Mucosa of rectum (tissue), 2 donors: ENCODE measurements at regions not wholly inside any gene's neighbourhood (a gene's known extent, or its start where the extent isn't known, plus 50 kb on each side); places are given as distances from the start of the nearest gene placed in this dataset.
A peak's percentile ranks its signal among the peaks of the same experiment; 100 is the strongest.

Source experiments
- H3K27ac ChIP-seq, 2 donors: one replicate each; pipeline ENCODE4 v1.7.0; 2013; ENCODE audit warnings: inconsistent platforms in 2 of 2, low read depth in 2 of 2, low read length in 2 of 2
- H3K27me3 ChIP-seq, 2 donors: one replicate each; pipeline ENCODE4 v1.7.0; 2013; ENCODE audit warnings: low read length in 2 of 2; ENCODE audit not compliant: control insufficient read depth in 2 of 2, insufficient read depth in 2 of 2
- H3K36me3 ChIP-seq, 2 donors: one replicate each; pipeline ENCODE4 v1.7.0; 2013; ENCODE audit warnings: low read length in 2 of 2; ENCODE audit not compliant: control insufficient read depth in 2 of 2, insufficient read depth in 2 of 2
- H3K4me1 ChIP-seq, 2 donors: one replicate each; pipeline ENCODE4 v1.7.0; 2013; ENCODE audit warnings: low read length in 2 of 2, mild to moderate bottlenecking in 1 of 2; ENCODE audit not compliant: control insufficient read depth in 2 of 2, insufficient read depth in 2 of 2
- H3K4me3 ChIP-seq, 2 donors: one replicate each; pipeline ENCODE4 v1.7.0; 2013; ENCODE audit warnings: low read length in 2 of 2
- H3K9ac ChIP-seq, 2 donors: one replicate each; pipeline ENCODE4 v1.7.0; 2013; ENCODE audit warnings: low read length in 2 of 2, low read depth in 1 of 2, mild to moderate bottlenecking in 1 of 2
- H3K9me3 ChIP-seq, 2 donors: one replicate each; pipeline ENCODE4 v1.7.0; 2013; ENCODE audit warnings: low read length in 2 of 2; ENCODE audit not compliant: control insufficient read depth in 2 of 2
- donor health status: healthy.
- donor health status: Normal muscosa, but diverticular disease.

DNA sequence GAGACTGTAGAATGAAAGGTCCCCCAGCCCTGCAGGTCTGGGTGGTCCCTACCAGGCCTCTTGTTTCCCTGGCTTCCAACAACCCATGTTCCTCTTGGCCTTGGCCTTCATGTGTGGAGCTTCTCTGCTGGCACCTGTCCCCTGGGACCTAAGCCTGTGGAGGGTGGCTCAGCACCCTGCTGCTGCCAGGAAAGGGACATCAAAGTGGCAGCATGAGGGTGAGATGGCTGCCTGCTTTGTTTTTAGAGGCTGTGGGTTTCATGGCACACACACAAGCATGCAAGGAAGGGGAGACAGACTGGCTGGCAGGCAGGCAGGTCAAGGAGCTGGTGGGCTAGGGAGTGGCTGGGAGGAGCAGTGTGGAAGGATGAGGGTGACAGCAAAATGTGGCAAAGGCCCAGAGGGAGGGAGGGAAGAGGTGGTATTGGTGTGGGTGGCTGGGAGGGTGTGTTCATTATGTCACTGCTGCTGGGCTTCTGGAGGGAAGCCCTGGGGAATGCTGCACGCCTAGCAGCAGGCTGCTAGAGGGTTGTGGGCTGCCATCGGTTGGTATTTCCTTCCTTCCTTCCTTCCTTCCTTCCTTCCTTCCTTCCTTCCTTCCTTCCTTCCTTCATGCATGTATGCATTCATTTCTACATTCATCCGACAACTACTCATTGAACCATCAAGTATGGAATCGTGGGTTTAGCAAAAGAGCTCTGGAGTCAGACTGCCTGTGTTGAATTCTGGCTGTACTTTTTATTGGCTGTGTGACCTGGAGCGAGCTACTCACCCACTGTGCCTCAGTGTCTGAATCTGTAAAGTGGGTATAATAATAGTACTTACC, 128.7 kb upstream of the PJA1 start:
- no peaks in the 10 kb centered on the region for H3K9me3 ChIP-seq
- peaks cover 2 to 8% of the 10 kb centered on the region in 2 donors for H3K27me3 ChIP-seq
- no peak overlapping the region for H3K9ac ChIP-seq
- H3K4me3 ChIP-seq: no peak overlapping the region
- H3K27ac ChIP-seq: no peak overlapping the region
- no peaks in the 10 kb centered on the region for H3K36me3 ChIP-seq
- no peaks in the 10 kb centered on the region for H3K4me1 ChIP-seq

DNA sequence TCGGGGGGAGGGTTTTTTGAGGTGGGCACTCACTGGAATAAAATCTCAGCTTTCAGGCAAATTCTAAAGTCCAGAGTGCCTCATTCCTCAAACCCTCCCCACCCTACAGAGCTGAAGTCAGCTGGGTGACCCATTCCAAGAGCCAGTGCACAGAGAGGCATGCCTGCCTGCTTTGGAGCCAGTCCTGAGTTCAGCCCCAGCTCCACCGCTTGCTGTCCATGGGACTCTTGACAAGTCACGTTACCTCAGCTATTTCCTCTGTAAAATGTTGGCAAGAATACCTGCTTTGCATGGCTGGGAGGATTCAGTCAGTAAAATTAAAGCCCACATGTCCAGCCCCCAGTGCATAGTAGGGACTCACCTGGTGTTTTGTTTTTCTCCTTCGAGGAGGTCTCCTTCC, 125.9 kb upstream of the PJA1 start:
- peaks cover 7 to 8% of the 10 kb centered on the region in 2 donors for H3K27me3 ChIP-seq
- H3K4me3 ChIP-seq: no peak overlapping the region

DNA sequence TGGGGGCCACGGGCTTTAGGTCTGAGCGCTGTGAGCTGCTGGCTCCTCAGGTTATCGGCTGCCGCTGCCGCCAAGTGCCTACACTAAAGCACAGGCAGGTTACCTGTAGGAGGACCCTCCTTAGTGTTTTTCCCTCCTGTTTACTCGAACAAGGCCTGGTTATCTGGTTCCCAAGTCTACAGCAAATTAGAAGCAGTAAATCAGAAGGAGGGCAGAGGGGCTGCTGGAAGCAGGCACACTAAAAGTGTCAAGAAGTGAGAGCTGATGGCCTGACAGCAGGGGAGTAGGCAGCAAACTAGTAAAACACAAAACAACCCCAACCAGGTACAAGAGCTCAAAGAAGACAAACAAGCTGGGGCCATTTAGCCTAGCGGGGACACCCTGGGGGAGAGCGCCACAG, 125.0 kb upstream of the PJA1 start:
- Histone ChIP-seq H3K27me3 (peaks cover 7 to 10% of the 10 kb centered on the region in 2 donors), H3K27ac (no peak overlapping the region), H3K4me1 (peaks cover 0 to 3% of the 10 kb centered on the region in 2 donors), H3K36me3 (no peaks in the 10 kb centered on the region), H3K4me3 (no peak overlapping the region), H3K9me3 (no peaks in the 10 kb centered on the region), H3K9ac (no peak overlapping the region)

More for the DNA sequence above, 125.9 kb upstream of the PJA1 start:
- H3K36me3 ChIP-seq: no peaks in the 10 kb centered on the region
- H3K27ac ChIP-seq: no peak overlapping the region
- H3K4me1 ChIP-seq: peaks cover 0 to 2% of the 10 kb centered on the region in 2 donors
- H3K9me3 ChIP-seq: no peaks in the 10 kb centered on the region
- no peak overlapping the region for H3K9ac ChIP-seq

DNA sequence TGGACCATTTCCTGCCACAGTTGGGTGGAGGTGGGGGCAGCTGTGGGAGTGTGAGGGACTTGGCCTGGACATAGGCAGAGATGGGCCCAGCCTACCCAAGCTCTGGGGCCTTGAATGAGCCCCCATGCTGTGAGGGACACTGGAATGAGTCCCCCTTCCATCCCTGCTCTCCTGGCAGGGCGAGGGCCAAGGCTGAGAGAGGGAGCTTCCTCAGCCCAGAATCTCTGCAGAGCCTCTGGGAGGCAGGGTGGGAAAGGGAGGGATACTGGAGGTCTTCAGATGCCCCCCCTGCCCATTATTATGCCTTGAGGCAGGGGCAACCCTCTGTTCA, 124.5 kb upstream of the PJA1 start:
- Histone ChIP-seq H3K27me3 (peaks cover 7 to 10% of the 10 kb centered on the region in 2 donors), H3K9ac (no peak overlapping the region), H3K9me3 (no peaks in the 10 kb centered on the region), H3K4me3 (no peak overlapping the region), H3K27ac (no peak overlapping the region), H3K36me3 (no peaks in the 10 kb centered on the region), H3K4me1 (peaks cover 0 to 3% of the 10 kb centered on the region in 2 donors)

DNA sequence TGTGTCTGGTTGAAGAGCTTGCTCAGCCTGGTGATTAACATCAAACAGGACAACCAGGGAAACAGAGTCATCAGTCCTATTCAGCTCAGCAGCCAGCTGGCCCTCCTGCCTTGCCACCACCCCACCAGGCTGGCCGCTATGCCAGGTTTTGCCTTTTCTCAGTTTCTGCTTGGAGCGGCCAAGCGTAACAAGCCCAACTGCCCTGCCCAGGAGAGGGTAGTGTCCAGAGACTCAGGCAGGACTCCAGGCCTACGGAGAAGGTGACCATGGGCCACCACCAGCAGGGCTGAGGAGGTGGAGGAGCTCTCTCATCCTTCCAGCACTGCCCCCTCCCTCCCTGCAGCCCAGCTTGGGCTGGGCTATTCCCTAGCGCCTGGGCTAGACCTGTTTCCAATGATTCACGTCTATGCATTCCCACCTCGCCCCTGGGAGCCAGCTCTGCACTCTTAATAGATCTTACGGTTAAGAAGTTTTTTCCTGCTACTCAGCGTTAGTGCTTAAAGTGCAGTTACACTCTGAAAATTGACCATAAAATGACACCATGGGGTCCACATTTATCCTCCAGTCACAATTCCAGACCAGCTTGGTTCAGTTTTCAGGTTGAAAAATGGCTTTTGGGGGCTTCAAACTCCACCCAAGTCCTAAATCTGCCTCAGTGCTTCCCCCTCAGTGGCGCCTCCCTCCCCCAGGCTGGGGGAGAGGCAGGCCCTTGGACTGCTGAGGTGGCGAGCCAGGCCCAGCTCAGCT, 124.0 kb upstream of the PJA1 start:
- H3K9me3 ChIP-seq: no peaks in the 10 kb centered on the region

DNA sequence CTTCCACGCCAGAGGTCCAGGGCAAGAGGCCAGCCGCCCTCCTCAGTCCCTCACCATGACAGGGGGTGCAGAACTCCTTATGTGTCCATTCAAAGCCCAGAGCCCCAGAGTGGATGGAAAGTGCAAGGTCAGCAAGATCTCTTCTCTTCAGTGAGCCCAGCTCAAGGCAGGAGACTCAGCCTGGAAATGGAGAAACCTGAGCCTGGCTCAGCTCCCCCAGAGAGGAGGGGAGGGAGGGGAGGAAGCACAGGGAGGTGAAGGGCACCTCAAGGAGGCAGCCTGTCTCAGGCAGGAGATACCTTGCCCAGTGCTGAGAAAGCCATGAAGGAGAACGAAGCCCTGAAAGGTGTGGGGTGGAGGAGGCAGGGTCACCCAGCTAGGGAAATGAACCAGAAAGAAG, 121.8 kb upstream of the PJA1 start:
- no peak overlapping the region for H3K9ac ChIP-seq
- H3K27ac ChIP-seq: no peak overlapping the region
- H3K27me3 ChIP-seq: peaks cover 10 to 14% of the 10 kb centered on the region in 2 donors
- no peaks in the 10 kb centered on the region for H3K9me3 ChIP-seq
- H3K4me3 ChIP-seq: no peak overlapping the region
- H3K4me1 ChIP-seq: peaks cover 0 to 3% of the 10 kb centered on the region in 2 donors
- H3K36me3 ChIP-seq: no peaks in the 10 kb centered on the region

More for the DNA sequence above, 124.0 kb upstream of the PJA1 start:
- peaks cover 0 to 3% of the 10 kb centered on the region in 2 donors for H3K4me1 ChIP-seq
- no peak overlapping the region for H3K9ac ChIP-seq
- H3K4me3 ChIP-seq: no peak overlapping the region
- H3K27ac ChIP-seq: no peak overlapping the region
- no peaks in the 10 kb centered on the region for H3K36me3 ChIP-seq
- H3K27me3 ChIP-seq: peaks cover 10 to 15% of the 10 kb centered on the region in 2 donors

DNA sequence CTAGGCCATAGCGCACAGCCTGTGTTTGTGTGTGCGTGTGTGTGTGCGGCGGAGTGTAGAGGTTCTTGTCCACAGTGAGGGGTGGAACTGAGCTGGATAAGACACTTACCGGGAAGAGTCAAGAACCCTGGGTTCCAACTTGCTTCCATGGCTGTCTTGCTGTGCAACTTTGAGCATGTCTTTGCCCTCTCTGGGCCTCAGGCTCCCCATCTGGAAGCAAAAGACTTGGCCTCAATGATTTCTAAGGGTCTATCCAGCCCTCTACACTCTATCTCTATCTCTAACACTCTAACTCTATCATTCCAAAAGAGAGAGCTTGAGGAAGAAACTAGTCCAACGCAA, 121.3 kb upstream of the PJA1 start:
- Histone ChIP-seq H3K9ac (no peak overlapping the region), H3K4me1 (peaks cover 0 to 3% of the 10 kb centered on the region in 2 donors), H3K9me3 (no peaks in the 10 kb centered on the region), H3K27ac (no peak overlapping the region), H3K36me3 (no peaks in the 10 kb centered on the region), H3K4me3 (no peak overlapping the region), H3K27me3 (peaks cover 10 to 15% of the 10 kb centered on the region in 2 donors)

DNA sequence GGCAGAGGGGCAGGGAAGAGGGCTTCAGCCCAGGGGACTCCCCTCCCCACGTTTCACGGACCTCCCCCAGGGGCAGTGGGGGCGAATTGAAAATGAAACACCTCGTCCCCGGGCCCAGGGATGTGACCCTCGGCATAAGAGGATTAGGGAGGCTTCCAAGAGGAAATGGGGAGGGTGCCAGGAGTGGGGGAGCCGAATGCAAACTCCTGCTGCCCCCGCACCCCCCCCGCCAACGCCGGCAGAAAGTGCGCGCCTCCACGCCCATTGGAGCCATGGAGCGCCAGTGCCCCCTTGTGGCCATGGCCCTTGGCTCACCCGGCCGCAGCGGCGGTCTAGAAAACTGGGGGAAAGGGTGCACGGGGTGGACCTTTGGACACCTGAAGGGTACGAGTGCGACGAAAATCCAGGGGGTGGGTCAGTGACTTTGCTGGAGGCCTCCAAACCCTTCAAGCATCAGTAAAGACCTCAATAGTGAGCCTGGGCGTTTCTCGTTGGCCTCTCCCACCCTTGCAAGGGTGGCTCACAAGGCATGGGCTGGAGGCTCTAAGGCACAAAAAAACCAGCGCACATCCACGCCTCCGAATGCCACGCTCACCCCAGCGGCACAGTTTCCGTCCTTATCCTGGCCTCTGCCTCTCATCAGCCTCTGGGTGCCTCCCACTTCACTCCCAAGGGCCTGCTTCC, 120.8 kb upstream of the PJA1 start:
- Histone ChIP-seq H3K4me3 (peak overlapping the region; percentile 46 to 56), H3K9me3 (no peaks in the 10 kb centered on the region), H3K36me3 (no peaks in the 10 kb centered on the region), H3K27me3 (peaks cover 8 to 15% of the 10 kb centered on the region in 2 donors), H3K9ac (no peak overlapping the region), H3K4me1 (peaks cover 0 to 3% of the 10 kb centered on the region in 2 donors), H3K27ac (peak overlapping the region in 1 of 2 donors; percentile 21)

DNA sequence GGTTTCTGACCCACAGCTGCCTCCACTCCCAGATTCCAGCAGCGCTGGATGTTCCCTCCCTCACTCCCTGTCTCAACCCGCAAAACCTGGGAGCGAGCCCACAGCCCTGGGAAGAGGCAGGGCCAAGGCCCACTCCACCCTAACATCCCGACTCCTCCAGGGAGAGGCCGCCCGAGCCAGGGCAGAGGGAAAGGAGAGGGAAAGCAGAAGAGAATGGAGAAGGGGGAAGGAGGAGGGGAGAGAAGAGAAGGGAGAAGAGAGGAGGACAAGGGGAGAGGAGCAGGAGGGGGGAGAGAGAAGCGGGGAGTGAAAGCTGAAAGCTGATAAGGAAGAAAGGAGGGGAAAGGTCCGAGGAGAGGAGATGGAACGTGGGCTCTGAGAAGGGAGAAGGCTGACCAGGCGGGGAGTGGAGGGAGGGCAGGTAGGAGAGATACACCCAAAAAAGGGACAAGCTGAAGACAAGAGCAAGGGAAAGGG, 120.2 kb upstream of the PJA1 start:
- peak overlapping the region; percentile 46 to 56 for H3K4me3 ChIP-seq
- peak overlapping the region in 1 of 2 donors; percentile 21 for H3K27ac ChIP-seq
- H3K9me3 ChIP-seq: no peaks in the 10 kb centered on the region
- H3K4me1 ChIP-seq: peaks cover 0 to 3% of the 10 kb centered on the region in 2 donors
- no peak overlapping the region for H3K9ac ChIP-seq
- H3K27me3 ChIP-seq: peaks cover 8 to 15% of the 10 kb centered on the region in 2 donors
- no peaks in the 10 kb centered on the region for H3K36me3 ChIP-seq

DNA sequence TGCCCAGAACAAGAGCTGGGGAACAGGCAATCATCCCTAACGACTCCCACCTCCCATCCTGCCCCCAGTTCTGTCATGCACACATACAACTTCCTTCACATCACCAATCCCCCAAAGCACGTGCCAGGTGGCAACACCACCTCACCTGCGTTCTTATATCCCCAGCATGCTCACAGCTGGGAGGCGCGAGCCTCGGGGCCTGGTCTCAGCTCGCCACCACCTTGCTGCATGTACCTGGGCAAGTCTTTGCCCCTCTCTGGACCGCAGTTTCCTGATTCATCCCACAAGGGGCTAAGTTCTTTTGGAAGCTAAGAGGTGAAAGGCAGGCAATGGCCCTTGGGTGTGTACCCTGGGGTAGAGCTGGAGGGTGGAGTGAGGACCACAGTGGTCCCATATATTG, 119.2 kb upstream of the PJA1 start:
- no peaks in the 10 kb centered on the region for H3K9me3 ChIP-seq
- no peak overlapping the region for H3K27ac ChIP-seq
- no peak overlapping the region for H3K9ac ChIP-seq
- H3K36me3 ChIP-seq: no peaks in the 10 kb centered on the region
- H3K4me1 ChIP-seq: peaks cover 0 to 3% of the 10 kb centered on the region in 2 donors
- H3K4me3 ChIP-seq: no peak overlapping the region
- peaks cover 8 to 15% of the 10 kb centered on the region in 2 donors for H3K27me3 ChIP-seq
